ENCODE measurements at regions not wholly inside any gene's neighbourhood (a gene's known extent, or its start where the extent isn't known, plus 50 kb on each side); places are given as distances from the start of the nearest gene placed in this dataset.

DNA sequence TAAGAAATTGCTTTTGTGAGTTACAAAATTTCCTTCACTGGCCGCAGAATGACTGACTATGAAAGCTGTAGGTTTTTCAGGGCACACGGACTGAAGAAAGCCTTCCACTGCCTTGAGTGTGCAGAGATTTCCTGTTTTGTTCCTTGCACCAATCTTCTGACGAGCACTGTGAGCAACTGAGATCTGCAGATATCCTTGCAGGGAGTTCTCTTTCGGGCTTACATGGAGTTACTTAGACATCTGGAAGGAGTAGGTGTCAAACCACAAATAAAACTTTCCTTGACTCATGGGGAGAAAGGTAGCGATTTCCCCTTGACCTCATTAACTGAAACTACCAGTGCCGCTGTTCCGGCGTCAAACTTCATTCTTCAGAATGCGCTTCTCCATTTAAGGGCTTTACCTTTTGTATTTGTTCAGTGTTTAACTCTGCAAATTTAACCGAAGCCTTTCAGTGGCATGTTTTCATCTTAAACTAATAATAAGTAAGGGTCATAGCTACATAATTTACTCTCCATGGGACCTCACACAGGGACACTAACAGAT lies 1175.3 kb downstream of the GATA3 start:
- TF ChIP-seq POLR2A (IDR thresholded peaks at IDR 0.05; ENCODE audit: low read length) (no peak), GATA1 (IDR thresholded peaks at IDR 0.05; ENCODE audit: low read depth, low read length) (no peak)
